ENCODE measurements at regions not wholly inside any gene's neighbourhood (a gene's known extent, or its start where the extent isn't known, plus 50 kb on each side); places are given as distances from the start of the nearest gene placed in this dataset.
"Not testable (repeated sequence)": the region's sequence is repeated elsewhere in the genome, so short reads cannot be mapped to it uniquely, and the experiment has no call there.

- Histone ChIP-seq H3K27me3 (ENCODE audit: control insufficient read depth in 1 of 2, insufficient read depth in 2 of 2, low read length in 2 of 2) (no peaks in the 10 kb centered on the region), H3K9me3 (ENCODE audit: low read length) (no peaks in the 10 kb centered on the region), H3K36me3 (ENCODE audit: insufficient read depth, low read length) (no peaks in the 10 kb centered on the region), H3K4me1 (ENCODE audit: insufficient read depth, low read length) (no peaks in the 10 kb centered on the region), H3K27ac (ENCODE audit: low read depth, low read length) (no peak overlapping the region), H3K4me3 (ENCODE audit: low read depth in 1 of 2, low read length in 2 of 2) (no peak overlapping the region), H3K9ac (ENCODE audit: low read length) (no peak overlapping the region)
Measured at GRCh38 chr1:194647118-194647517, 1460.7 kb upstream of the B3GALT2 start.

GRCh38 chr1:194644528-194644927, 1458.1 kb upstream of the B3GALT2 start:
- no peaks in the 10 kb centered on the region for H3K4me1 ChIP-seq (ENCODE audit: insufficient read depth, low read length)
- no peak overlapping the region for H3K4me3 ChIP-seq (ENCODE audit: low read depth in 1 of 2, low read length in 2 of 2)
- no peaks in the 10 kb centered on the region for H3K36me3 ChIP-seq (ENCODE audit: insufficient read depth, low read length)
- H3K27me3 ChIP-seq (ENCODE audit: control insufficient read depth in 1 of 2, insufficient read depth in 2 of 2, low read length in 2 of 2): no peaks in the 10 kb centered on the region
- no peak overlapping the region for H3K27ac ChIP-seq (ENCODE audit: low read depth, low read length)
- H3K9me3 ChIP-seq (ENCODE audit: low read length): no peaks in the 10 kb centered on the region
- H3K9ac ChIP-seq (ENCODE audit: low read length): no peak overlapping the region

GRCh38 chr1:194640322-194640721, 1453.9 kb upstream of the B3GALT2 start:
- Histone ChIP-seq H3K27ac (ENCODE audit: low read depth, low read length) (no peak overlapping the region), H3K9me3 (ENCODE audit: low read length) (no peaks in the 10 kb centered on the region), H3K9ac (ENCODE audit: low read length) (no peak overlapping the region), H3K4me1 (ENCODE audit: insufficient read depth, low read length) (no peaks in the 10 kb centered on the region), H3K27me3 (ENCODE audit: control insufficient read depth in 1 of 2, insufficient read depth in 2 of 2, low read length in 2 of 2) (no peaks in the 10 kb centered on the region), H3K4me3 (ENCODE audit: low read depth in 1 of 2, low read length in 2 of 2) (no peak overlapping the region), H3K36me3 (ENCODE audit: insufficient read depth, low read length) (no peaks in the 10 kb centered on the region)

GRCh38 chr1:194629011-194629410, 1442.6 kb upstream of the B3GALT2 start:
- H3K36me3 ChIP-seq (ENCODE audit: insufficient read depth, low read length): no peaks in the 10 kb centered on the region
- H3K27ac ChIP-seq (ENCODE audit: low read depth, low read length): no peak overlapping the region
- no peaks in the 10 kb centered on the region for H3K4me1 ChIP-seq (ENCODE audit: insufficient read depth, low read length)
- no peaks in the 10 kb centered on the region for H3K9me3 ChIP-seq (ENCODE audit: low read length)
- H3K9ac ChIP-seq (ENCODE audit: low read length): no peak overlapping the region
- no peaks in the 10 kb centered on the region for H3K27me3 ChIP-seq (ENCODE audit: control insufficient read depth in 1 of 2, insufficient read depth in 2 of 2, low read length in 2 of 2)
- H3K4me3 ChIP-seq (ENCODE audit: low read depth in 1 of 2, low read length in 2 of 2): no peak overlapping the region

- H3K27ac ChIP-seq (ENCODE audit: low read depth, low read length): no peak overlapping the region
- H3K9me3 ChIP-seq (ENCODE audit: low read length): no peaks in the 10 kb centered on the region
- no peaks in the 10 kb centered on the region for H3K4me1 ChIP-seq (ENCODE audit: insufficient read depth, low read length)
- H3K4me3 ChIP-seq (ENCODE audit: low read depth in 1 of 2, low read length in 2 of 2): no peak overlapping the region
- no peak overlapping the region for H3K9ac ChIP-seq (ENCODE audit: low read length)
- no peaks in the 10 kb centered on the region for H3K27me3 ChIP-seq (ENCODE audit: control insufficient read depth in 1 of 2, insufficient read depth in 2 of 2, low read length in 2 of 2)
- H3K36me3 ChIP-seq (ENCODE audit: insufficient read depth, low read length): no peaks in the 10 kb centered on the region
Measured at GRCh38 chr1:194624833-194625232, 1438.4 kb upstream of the B3GALT2 start.

- H3K4me3 ChIP-seq (ENCODE audit: low read depth in 1 of 2, low read length in 2 of 2): no peak overlapping the region
- no peaks in the 10 kb centered on the region for H3K9me3 ChIP-seq (ENCODE audit: low read length)
- no peak overlapping the region for H3K27ac ChIP-seq (ENCODE audit: low read depth, low read length)
- H3K4me1 ChIP-seq (ENCODE audit: insufficient read depth, low read length): no peaks in the 10 kb centered on the region
- no peak overlapping the region for H3K9ac ChIP-seq (ENCODE audit: low read length)
- no peaks in the 10 kb centered on the region for H3K36me3 ChIP-seq (ENCODE audit: insufficient read depth, low read length)
- no peaks in the 10 kb centered on the region for H3K27me3 ChIP-seq (ENCODE audit: control insufficient read depth in 1 of 2, insufficient read depth in 2 of 2, low read length in 2 of 2)
Measured at GRCh38 chr1:194618101-194618500, 1431.7 kb upstream of the B3GALT2 start.

GRCh38 chr1:194617272-194617671, 1430.9 kb upstream of the B3GALT2 start:
- H3K4me1 ChIP-seq (ENCODE audit: insufficient read depth, low read length); H3K36me3 ChIP-seq (ENCODE audit: insufficient read depth, low read length); H3K9ac ChIP-seq (ENCODE audit: low read length); H3K9me3 ChIP-seq (ENCODE audit: low read length); H3K27ac ChIP-seq (ENCODE audit: low read depth, low read length); H3K27me3 ChIP-seq (ENCODE audit: control insufficient read depth in 1 of 2, insufficient read depth in 2 of 2, low read length in 2 of 2); H3K4me3 ChIP-seq (ENCODE audit: low read depth in 1 of 2, low read length in 2 of 2): not testable (repeated sequence)

- no peaks in the 10 kb centered on the region for H3K9me3 ChIP-seq (ENCODE audit: low read length)
- no peaks in the 10 kb centered on the region for H3K36me3 ChIP-seq (ENCODE audit: insufficient read depth, low read length)
- H3K9ac ChIP-seq (ENCODE audit: low read length): no peak overlapping the region
- H3K4me1 ChIP-seq (ENCODE audit: insufficient read depth, low read length): no peaks in the 10 kb centered on the region
- H3K27me3 ChIP-seq (ENCODE audit: control insufficient read depth in 1 of 2, insufficient read depth in 2 of 2, low read length in 2 of 2): no peaks in the 10 kb centered on the region
- H3K4me3 ChIP-seq (ENCODE audit: low read depth in 1 of 2, low read length in 2 of 2): no peak overlapping the region
- H3K27ac ChIP-seq (ENCODE audit: low read depth, low read length): no peak overlapping the region
Measured at GRCh38 chr1:194616835-194617234, 1430.4 kb upstream of the B3GALT2 start.

GRCh38 chr1:194602184-194602583, 1415.8 kb upstream of the B3GALT2 start:
- H3K4me3 ChIP-seq (ENCODE audit: low read depth in 1 of 2, low read length in 2 of 2): no peak overlapping the region
- H3K9ac ChIP-seq (ENCODE audit: low read length): no peak overlapping the region
- H3K27me3 ChIP-seq (ENCODE audit: control insufficient read depth in 1 of 2, insufficient read depth in 2 of 2, low read length in 2 of 2): no peaks in the 10 kb centered on the region
- no peak overlapping the region for H3K27ac ChIP-seq (ENCODE audit: low read depth, low read length)
- no peaks in the 10 kb centered on the region for H3K36me3 ChIP-seq (ENCODE audit: insufficient read depth, low read length)
- no peaks in the 10 kb centered on the region for H3K4me1 ChIP-seq (ENCODE audit: insufficient read depth, low read length)
- no peaks in the 10 kb centered on the region for H3K9me3 ChIP-seq (ENCODE audit: low read length)

GRCh38 chr1:194600716-194601115, 1414.3 kb upstream of the B3GALT2 start:
- Histone ChIP-seq H3K27me3 (ENCODE audit: control insufficient read depth in 1 of 2, insufficient read depth in 2 of 2, low read length in 2 of 2) (no peaks in the 10 kb centered on the region), H3K4me1 (ENCODE audit: insufficient read depth, low read length) (no peaks in the 10 kb centered on the region), H3K4me3 (ENCODE audit: low read depth in 1 of 2, low read length in 2 of 2) (no peak overlapping the region), H3K9me3 (ENCODE audit: low read length) (no peaks in the 10 kb centered on the region), H3K27ac (ENCODE audit: low read depth, low read length) (no peak overlapping the region), H3K36me3 (ENCODE audit: insufficient read depth, low read length) (no peaks in the 10 kb centered on the region), H3K9ac (ENCODE audit: low read length) (no peak overlapping the region)

- Histone ChIP-seq H3K9me3 (ENCODE audit: low read length) (no peaks in the 10 kb centered on the region), H3K4me1 (ENCODE audit: insufficient read depth, low read length) (no peaks in the 10 kb centered on the region), H3K4me3 (ENCODE audit: low read depth in 1 of 2, low read length in 2 of 2) (no peak overlapping the region), H3K27me3 (ENCODE audit: control insufficient read depth in 1 of 2, insufficient read depth in 2 of 2, low read length in 2 of 2) (no peaks in the 10 kb centered on the region), H3K9ac (ENCODE audit: low read length) (no peak overlapping the region), H3K27ac (ENCODE audit: low read depth, low read length) (no peak overlapping the region), H3K36me3 (ENCODE audit: insufficient read depth, low read length) (no peaks in the 10 kb centered on the region)
Measured at GRCh38 chr1:194598098-194598497, 1411.7 kb upstream of the B3GALT2 start.

- Histone ChIP-seq H3K9me3 (ENCODE audit: low read length) (no peaks in the 10 kb centered on the region), H3K36me3 (ENCODE audit: insufficient read depth, low read length) (no peaks in the 10 kb centered on the region), H3K27ac (ENCODE audit: low read depth, low read length) (no peak overlapping the region), H3K4me3 (ENCODE audit: low read depth in 1 of 2, low read length in 2 of 2) (no peak overlapping the region), H3K9ac (ENCODE audit: low read length) (no peak overlapping the region), H3K4me1 (ENCODE audit: insufficient read depth, low read length) (no peaks in the 10 kb centered on the region), H3K27me3 (ENCODE audit: control insufficient read depth in 1 of 2, insufficient read depth in 2 of 2, low read length in 2 of 2) (no peaks in the 10 kb centered on the region)
Measured at GRCh38 chr1:194586302-194586701, 1399.9 kb upstream of the B3GALT2 start.

Data from muscle layer of colon (tissue), 2 donors.